Neural cell (in vitro differentiated cells): ENCODE measurements at regions not wholly inside any gene's neighbourhood (a gene's known extent, or its start where the extent isn't known, plus 50 kb on each side); places are given as distances from the start of the nearest gene placed in this dataset.

ENCODE experiments used
- H2AFZ ChIP-seq: fragments of 200-600, 300-800 bp; sonication (generic), shearing (Covaris generic); 2 replicates; pipeline ENCODE4 v1.6.0; 2014; ENCODE audit warnings: low read depth, mild to moderate bottlenecking, antibody characterized with exemption, low read length, moderate library complexity
- H3F3A ChIP-seq: fragments of 200-600 bp; shearing (Covaris generic); 2 replicates; pipeline ENCODE4 v1.6.1; 2016; ENCODE audit warnings: mild to moderate bottlenecking, moderate library complexity, mixed read lengths, antibody characterized with exemption, low read length; ENCODE audit not compliant: insufficient read depth, poor library complexity, severe bottlenecking
- H3K27ac ChIP-seq: fragments of 200-600, 300-800 bp; sonication (generic), shearing (Covaris generic); 2 replicates; pipeline ENCODE4 v1.5.1; 2014; ENCODE audit warnings: mild to moderate bottlenecking, low read length, moderate library complexity
- H3K27me3 ChIP-seq: fragments of 300-800, 200-600 bp; sonication (generic), shearing (Covaris generic); 2 replicates; pipeline ENCODE4 v1.6.0; 2014; ENCODE audit warnings: mild to moderate bottlenecking, low read depth, low read length, moderate library complexity; ENCODE audit not compliant: insufficient read depth
- H3K36me3 ChIP-seq: fragments of 300-800, 200-600 bp; sonication (generic), shearing (Covaris generic); 2 replicates; pipeline ENCODE4 v1.5.1; 2014; ENCODE audit warnings: mild to moderate bottlenecking, antibody characterized with exemption, low read length, moderate library complexity; ENCODE audit not compliant: insufficient read depth
- H3K4me2 ChIP-seq: fragments of 300-800, 200-600 bp; sonication (generic), shearing (Covaris generic); 2 replicates; pipeline ENCODE4 v1.6.0; 2014; ENCODE audit warnings: mild to moderate bottlenecking, low read length
- H3K4me3 ChIP-seq: fragments of 300-800, 200-600 bp; sonication (generic), shearing (Covaris generic); 2 replicates; pipeline ENCODE4 v1.5.1; 2014; ENCODE audit warnings: mild to moderate bottlenecking, low read length, moderate library complexity
- H3K79me2 ChIP-seq: fragments of 200-600 bp; shearing (Covaris generic); replicated peaks from 2 replicates; pipeline ENCODE4 v1.6.0; 2014; ENCODE audit warnings: mild to moderate bottlenecking, low read length, moderate library complexity; ENCODE audit not compliant: insufficient read depth
- H3K9ac ChIP-seq: fragments of 300-800, 200-600 bp; sonication (generic), shearing (Covaris generic); 2 replicates; pipeline ENCODE4 v1.6.1; 2016; ENCODE audit warnings: mild to moderate bottlenecking, low read length, mixed read lengths
- H3K9me2 ChIP-seq: fragments of 200-600 bp; shearing (Covaris generic); 2 replicates; pipeline ENCODE4 v1.6.1; 2016; ENCODE audit warnings: mild to moderate bottlenecking, low read length, mixed read lengths; ENCODE audit not compliant: insufficient read depth
- H3K9me3 ChIP-seq: fragments of 200-600, 300-800 bp; sonication (generic), shearing (Covaris generic); 2 replicates; pipeline ENCODE4 v1.6.1; 2016; ENCODE audit warnings: mild to moderate bottlenecking, mixed run types, low read length, moderate library complexity, mixed read lengths
- H4K20me1 ChIP-seq: fragments of 200-600 bp; shearing (Covaris generic); 2 replicates; pipeline ENCODE4 v1.6.1; 2016; ENCODE audit warnings: mild to moderate bottlenecking, mixed run types; ENCODE audit not compliant: insufficient read depth
- EP300 ChIP-seq: fragments of 450-650 bp; conservative IDR thresholded peaks from 2 replicates; pipeline ENCODE4 v1.6.1; 2014; ENCODE audit warnings: antibody characterized with exemption, mild to moderate bottlenecking, moderate library complexity; ENCODE audit not compliant: poor library complexity, severe bottlenecking
- EZH2 ChIP-seq: fragments of 200-600, 300-800 bp; shearing (Covaris generic), sonication (generic); IDR thresholded peaks from 2 replicates; pipeline ENCODE4 v1.6.1; 2014; ENCODE audit warnings: antibody characterized with exemption, low read length, borderline replicate concordance, mild to moderate bottlenecking; ENCODE audit not compliant: insufficient read depth, poor library complexity, severe bottlenecking
- MXI1 ChIP-seq: fragments of 450-650 bp; conservative IDR thresholded peaks from 2 replicates; pipeline ENCODE4 v1.6.1; 2014; ENCODE audit warnings: antibody characterized with exemption, mild to moderate bottlenecking; ENCODE audit not compliant: poor library complexity, severe bottlenecking
- POLR2AphosphoS5 ChIP-seq: IDR thresholded peaks from 2 replicates; pipeline ENCODE4 v1.6.1; 2012
- RAD21 ChIP-seq: fragments of 450-650 bp; conservative IDR thresholded peaks from 2 replicates; pipeline ENCODE4 v1.6.1; 2014; ENCODE audit warnings: antibody characterized with exemption, mild to moderate bottlenecking, moderate library complexity
- SMC3 ChIP-seq: fragments of 450-650 bp; conservative IDR thresholded peaks from 2 replicates; pipeline ENCODE4 v1.6.1; 2014; ENCODE audit warnings: antibody characterized with exemption, mild to moderate bottlenecking, moderate library complexity; ENCODE audit not compliant: poor library complexity
- TAF1 ChIP-seq: IDR thresholded peaks from 2 replicates; pipeline ENCODE4 v1.6.1; 2012; ENCODE audit warnings: low read depth
- TF ChIP-seq, protein P1 (sequence below): IDR thresholded peaks from 2 replicates; pipeline ENCODE4 v1.6.1; 2012; ENCODE audit warnings: borderline replicate concordance
- TF ChIP-seq, protein P2 (sequence below): fragments of 450-650 bp; IDR thresholded peaks from 2 replicates; pipeline ENCODE4 v1.5.1; 2014; ENCODE audit warnings: antibody characterized with exemption, mild to moderate bottlenecking, moderate library complexity; ENCODE audit not compliant: poor library complexity, severe bottlenecking

DNA sequence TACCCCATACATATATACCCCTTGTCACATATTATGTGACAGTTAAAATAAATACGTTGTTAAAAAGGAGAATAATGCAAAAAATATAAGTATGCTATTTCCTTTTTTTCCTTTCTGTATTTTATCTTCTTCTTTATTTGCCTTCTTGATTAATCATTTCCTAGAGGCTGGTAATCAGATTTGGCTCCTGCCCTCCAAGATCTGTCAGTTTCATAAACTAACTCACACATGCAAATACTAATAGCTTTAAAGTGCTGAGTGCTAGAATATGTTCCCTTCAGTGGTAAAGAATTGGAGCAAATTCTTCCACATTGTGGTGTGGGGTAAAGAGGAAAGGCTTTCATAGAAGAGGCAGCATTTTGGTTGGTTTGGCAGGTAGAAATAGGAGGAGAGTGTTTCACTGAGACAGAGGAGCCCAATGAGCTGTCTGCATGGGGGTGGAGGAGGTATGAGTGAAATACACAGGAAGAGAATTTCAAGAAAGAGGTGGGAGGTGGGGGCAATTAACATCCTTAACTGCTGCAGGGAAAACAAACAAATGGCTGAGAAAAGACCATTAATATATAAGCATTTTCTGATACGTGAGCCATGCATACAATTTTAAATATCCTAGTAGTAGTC lies 523.9 kb downstream of the BMP2 start:
- TF ChIP-seq RAD21 = no peak
- TF ChIP-seq POLR2AphosphoS5 = no peak
- TF ChIP-seq SMC3 = no peak
- TF ChIP-seq TAF1 = no peak
- TF ChIP-seq, protein P1, sequence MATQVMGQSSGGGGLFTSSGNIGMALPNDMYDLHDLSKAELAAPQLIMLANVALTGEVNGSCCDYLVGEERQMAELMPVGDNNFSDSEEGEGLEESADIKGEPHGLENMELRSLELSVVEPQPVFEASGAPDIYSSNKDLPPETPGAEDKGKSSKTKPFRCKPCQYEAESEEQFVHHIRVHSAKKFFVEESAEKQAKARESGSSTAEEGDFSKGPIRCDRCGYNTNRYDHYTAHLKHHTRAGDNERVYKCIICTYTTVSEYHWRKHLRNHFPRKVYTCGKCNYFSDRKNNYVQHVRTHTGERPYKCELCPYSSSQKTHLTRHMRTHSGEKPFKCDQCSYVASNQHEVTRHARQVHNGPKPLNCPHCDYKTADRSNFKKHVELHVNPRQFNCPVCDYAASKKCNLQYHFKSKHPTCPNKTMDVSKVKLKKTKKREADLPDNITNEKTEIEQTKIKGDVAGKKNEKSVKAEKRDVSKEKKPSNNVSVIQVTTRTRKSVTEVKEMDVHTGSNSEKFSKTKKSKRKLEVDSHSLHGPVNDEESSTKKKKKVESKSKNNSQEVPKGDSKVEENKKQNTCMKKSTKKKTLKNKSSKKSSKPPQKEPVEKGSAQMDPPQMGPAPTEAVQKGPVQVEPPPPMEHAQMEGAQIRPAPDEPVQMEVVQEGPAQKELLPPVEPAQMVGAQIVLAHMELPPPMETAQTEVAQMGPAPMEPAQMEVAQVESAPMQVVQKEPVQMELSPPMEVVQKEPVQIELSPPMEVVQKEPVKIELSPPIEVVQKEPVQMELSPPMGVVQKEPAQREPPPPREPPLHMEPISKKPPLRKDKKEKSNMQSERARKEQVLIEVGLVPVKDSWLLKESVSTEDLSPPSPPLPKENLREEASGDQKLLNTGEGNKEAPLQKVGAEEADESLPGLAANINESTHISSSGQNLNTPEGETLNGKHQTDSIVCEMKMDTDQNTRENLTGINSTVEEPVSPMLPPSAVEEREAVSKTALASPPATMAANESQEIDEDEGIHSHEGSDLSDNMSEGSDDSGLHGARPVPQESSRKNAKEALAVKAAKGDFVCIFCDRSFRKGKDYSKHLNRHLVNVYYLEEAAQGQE = no peak
- Histone ChIP-seq H2AFZ (no peak overlapping the region), H3K9me2 (no peaks in the 10 kb centered on the region), H3K27ac (no peak overlapping the region), H3K79me2 (no peaks in the 10 kb centered on the region), H3F3A (no peaks in the 10 kb centered on the region), H3K4me2 (no peak overlapping the region), H3K4me3 (no peak overlapping the region), H3K9me3 (no peaks in the 10 kb centered on the region), H3K36me3 (no peaks in the 10 kb centered on the region), H3K9ac (no peak overlapping the region), H3K27me3 (no peaks in the 10 kb centered on the region), H4K20me1 (no peaks in the 10 kb centered on the region)

DNA sequence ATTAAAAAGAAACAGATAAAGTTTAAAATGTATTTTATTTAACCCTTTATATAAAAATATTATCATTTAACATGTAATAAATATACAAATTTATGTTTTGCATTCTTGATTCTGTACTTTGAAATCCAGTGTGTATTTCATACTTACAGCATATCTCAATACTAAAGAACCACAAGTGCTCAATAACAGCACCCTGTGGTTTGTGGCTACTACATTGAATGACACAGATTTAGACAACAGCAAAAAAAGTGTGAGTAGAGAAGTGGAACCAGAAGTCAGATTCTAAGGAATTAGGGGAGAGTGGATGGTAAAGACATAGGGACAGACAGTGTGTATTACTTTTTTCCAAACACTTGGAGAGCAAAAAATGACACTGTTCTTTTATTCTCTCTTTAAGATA lies 524.5 kb downstream of the BMP2 start:
- no peak overlapping the region for H3K27ac ChIP-seq
- no peaks in the 10 kb centered on the region for H3K79me2 ChIP-seq
- H3K4me3 ChIP-seq = no peak overlapping the region
- TF ChIP-seq EZH2 (no peak), EP300 (no peak)
- TF ChIP-seq, protein P2, sequence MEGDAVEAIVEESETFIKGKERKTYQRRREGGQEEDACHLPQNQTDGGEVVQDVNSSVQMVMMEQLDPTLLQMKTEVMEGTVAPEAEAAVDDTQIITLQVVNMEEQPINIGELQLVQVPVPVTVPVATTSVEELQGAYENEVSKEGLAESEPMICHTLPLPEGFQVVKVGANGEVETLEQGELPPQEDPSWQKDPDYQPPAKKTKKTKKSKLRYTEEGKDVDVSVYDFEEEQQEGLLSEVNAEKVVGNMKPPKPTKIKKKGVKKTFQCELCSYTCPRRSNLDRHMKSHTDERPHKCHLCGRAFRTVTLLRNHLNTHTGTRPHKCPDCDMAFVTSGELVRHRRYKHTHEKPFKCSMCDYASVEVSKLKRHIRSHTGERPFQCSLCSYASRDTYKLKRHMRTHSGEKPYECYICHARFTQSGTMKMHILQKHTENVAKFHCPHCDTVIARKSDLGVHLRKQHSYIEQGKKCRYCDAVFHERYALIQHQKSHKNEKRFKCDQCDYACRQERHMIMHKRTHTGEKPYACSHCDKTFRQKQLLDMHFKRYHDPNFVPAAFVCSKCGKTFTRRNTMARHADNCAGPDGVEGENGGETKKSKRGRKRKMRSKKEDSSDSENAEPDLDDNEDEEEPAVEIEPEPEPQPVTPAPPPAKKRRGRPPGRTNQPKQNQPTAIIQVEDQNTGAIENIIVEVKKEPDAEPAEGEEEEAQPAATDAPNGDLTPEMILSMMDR = no peak
- no peaks in the 10 kb centered on the region for H3K9me2 ChIP-seq
- H4K20me1 ChIP-seq = no peaks in the 10 kb centered on the region
- no peaks in the 10 kb centered on the region for H3K9me3 ChIP-seq
- H3K9ac ChIP-seq = no peak overlapping the region
- no peaks in the 10 kb centered on the region for H3K27me3 ChIP-seq
- no peaks in the 10 kb centered on the region for H3F3A ChIP-seq
- H3K4me2 ChIP-seq = no peak overlapping the region
- H2AFZ ChIP-seq = no peak overlapping the region
- H3K36me3 ChIP-seq = no peaks in the 10 kb centered on the region

DNA sequence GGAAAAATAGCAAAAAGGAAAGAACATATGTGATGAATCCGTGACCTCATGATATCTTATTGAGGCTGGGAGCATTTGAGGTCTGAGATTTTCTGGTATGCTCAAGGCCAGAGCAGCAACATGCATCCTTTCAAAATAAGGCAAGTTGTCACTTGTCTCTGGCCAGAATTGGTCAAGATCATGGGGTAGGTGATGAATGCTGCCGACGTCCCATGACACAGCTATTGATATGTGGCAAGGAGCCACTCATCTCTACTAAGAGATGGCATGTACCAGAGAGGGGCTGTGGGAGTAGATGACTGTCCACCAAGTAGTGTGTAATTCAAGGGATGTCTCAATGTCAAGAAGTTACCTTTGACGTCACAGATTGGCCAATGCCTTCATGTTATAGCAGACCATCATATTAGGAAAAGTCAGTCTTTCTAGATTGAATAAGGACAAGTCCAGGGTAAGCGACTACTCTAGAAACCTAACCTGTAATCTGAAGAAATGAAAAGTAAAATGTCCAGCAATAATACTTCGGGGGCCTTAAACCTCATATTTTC lies 527.4 kb downstream of the BMP2 start:
- no peak overlapping the region for H2AFZ ChIP-seq
- no peaks in the 10 kb centered on the region for H3F3A ChIP-seq
- no peaks in the 10 kb centered on the region for H4K20me1 ChIP-seq
- no peak overlapping the region for H3K4me2 ChIP-seq
- no peak overlapping the region for H3K9ac ChIP-seq
- H3K36me3 ChIP-seq = no peaks in the 10 kb centered on the region
- H3K27ac ChIP-seq = no peak overlapping the region
- H3K79me2 ChIP-seq = no peaks in the 10 kb centered on the region
- no peak overlapping the region for H3K4me3 ChIP-seq
- TF ChIP-seq MXI1 (no peak), TAF1 (no peak)
- no peaks in the 10 kb centered on the region for H3K9me3 ChIP-seq
- H3K9me2 ChIP-seq = no peaks in the 10 kb centered on the region
- no peaks in the 10 kb centered on the region for H3K27me3 ChIP-seq
